ENCODE measurements at regions not wholly inside any gene's neighbourhood (a gene's known extent, or its start where the extent isn't known, plus 50 kb on each side); places are given as distances from the start of the nearest gene placed in this dataset.

DNA sequence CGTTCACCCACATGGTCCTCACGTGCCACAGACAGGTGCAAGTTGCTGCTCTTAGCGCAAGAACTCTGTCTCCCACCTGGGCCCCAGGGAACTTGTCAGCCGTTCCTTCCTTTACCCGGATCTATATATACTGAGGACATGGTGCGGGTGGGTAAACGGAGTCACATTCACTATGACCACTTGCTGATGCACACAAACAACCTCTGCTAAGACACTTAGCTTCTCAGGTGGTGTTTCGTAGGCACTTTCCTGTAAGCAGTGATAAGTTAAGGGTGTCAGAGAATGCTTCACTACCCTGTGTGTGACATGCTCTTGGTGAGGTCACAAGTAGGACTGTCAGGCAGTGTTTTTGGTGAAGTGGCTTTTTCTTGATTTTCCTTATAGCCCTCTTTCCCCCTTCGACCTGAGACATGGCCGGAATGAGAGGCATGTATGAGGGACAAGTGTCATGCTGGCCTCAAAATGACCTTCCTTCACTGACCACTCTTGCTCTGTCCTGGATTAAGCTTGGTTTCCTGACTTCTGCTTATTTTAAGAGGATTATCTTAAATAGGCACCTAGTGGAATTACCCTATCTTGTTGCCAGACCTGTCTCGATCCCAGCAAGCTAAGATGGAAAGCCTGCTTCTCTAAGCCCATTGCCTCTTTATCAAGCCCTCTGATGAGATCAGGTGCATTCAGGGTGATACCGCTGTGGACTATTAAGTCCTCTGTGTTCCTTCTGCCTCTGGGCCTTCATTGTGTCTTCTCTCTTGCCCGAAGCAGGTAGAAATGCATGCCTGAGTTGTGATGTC is 97.1 kb upstream of the CELF4 start:
- DNase-seq = no peak

DNA sequence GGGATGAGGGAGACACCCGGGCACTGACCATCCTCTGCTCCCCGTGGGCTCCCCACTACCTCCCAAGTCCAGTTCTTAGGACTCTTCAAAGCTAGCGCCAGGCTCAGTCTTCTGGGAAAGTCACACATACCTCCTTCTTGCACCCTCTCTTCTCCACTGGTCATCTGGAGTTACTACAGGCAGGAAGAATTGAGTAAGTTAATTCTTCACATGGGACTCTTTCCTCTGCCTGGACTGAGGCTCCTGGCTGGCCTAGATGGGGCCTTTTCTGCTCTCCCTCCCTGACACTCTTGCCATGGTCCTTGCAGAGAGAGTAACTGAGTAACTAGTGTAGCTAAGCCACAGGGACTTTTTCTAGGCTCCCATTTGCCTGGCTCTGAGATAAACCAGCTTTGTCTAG is 96.5 kb upstream of the CELF4 start:
- no peak for DNase-seq

DNA sequence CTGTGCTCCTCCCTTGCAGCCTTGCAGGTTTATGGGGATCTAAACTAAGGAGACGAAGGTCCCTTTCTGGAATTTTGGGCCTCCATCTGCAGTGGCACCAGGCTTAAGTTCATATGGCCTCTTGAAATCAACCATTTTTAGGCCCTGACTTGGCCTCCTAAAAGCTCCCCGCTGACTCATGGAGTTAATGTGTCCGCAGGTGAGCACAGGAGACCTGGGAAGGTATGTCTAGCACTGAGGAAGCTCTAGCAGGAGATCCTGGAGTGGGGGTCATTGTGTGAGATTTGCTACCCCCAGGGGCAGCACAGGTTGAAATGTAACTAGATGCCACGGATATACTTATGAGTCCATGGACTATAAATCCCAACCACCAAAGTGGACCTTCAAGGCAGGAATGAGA is 95.9 kb upstream of the CELF4 start:
- no peak for DNase-seq

DNA sequence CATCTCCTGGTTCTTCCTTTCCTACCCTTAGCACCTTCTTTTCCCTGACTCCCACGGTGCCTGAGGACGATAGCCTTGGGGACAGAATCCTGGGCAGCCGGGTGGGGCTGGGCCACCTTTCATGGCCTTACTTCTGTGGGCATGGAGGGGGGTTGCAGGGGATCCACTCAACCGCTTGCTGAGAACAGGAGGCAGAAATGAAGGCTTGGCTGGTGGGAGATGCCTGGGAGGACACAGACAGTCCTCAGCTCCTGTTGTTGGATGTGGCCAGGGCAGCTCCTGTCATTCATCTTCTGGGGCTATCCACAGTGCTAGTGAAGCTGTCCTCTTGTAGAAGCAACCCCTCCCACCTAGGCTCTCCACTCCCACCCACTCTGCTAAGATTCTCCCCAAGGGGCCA is 95.5 kb upstream of the CELF4 start:
- no peak for DNase-seq

DNA sequence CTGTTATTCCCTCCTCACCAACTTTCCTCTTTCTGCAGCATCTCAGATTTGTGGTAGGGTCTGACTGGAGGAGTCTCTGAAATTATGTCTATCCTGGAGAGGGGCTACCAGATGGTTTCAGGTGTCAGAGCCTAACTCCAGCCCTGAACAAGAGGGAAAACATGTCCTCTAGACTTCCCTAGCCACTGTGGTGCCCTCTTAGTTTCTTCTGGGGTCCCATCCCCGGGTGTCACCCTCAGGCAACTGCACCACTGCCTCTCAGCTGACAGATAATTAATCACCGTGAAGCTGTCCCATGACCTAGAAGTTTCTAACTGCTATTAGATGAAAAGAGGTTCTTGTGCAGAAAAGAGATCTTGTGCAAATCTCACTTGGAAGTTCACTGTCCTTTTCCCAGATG is 95.1 kb upstream of the CELF4 start:
- no peak for DNase-seq

DNA sequence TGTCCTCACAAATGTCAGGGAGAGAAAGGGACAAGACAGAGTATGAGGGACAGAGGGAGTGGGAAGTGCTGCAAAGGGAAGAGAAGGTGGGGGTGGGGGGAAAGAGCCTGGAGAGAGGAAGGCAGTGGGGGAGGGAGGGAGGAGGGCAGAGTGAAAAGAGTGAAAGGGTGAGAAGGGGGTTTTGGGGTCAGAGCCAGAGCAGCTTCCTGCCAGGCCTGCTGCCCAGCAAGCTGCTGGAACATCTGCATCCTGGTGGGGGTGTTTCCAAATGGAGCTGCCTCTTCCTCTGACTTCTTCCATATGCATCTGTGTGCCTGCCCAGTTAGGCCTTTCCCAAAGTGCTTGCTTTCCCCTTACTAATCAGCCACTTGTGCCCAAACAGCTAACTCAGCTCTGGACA is 94.3 kb upstream of the CELF4 start:
- DNase-seq = no peak

DNA sequence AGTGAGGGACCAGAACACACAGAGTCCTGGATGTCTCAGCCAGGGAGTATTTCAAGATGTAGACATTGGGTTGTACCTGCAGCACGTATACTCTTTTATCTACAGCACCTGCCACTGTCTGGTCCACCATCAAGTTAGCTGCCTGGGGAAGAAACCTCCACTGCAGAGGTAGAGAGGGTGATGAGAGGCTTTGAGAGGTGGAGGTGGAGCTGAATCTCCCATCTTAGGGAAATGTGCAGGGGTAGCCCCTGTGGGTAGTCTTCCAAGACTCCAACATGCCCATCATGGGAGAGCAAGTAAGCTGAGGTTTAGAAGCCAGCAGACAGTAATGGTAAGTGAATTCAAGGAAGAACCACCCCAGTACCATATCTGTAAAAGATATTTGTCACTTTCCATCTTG is 93.3 kb upstream of the CELF4 start:
- no peak for DNase-seq

DNA sequence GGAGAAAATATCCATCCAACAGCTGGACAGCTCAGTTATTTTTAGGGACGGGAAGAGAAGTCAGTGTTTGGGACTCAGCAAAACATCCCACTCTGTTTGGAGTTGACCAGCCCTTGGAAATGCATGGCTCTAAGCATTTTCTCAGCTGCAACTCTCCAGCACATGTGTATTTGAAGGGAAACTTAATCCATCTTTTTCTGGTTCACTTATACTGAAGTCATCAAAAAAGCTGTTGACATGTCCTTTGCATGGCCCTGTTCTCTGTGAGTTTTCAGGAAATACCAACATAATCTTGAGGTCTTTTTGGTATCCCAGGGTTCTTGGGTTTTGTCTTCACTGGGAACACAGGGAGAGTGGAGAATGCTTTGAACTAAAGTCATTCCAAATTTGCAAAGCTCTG is 91.9 kb upstream of the CELF4 start:
- no peak for DNase-seq

DNA sequence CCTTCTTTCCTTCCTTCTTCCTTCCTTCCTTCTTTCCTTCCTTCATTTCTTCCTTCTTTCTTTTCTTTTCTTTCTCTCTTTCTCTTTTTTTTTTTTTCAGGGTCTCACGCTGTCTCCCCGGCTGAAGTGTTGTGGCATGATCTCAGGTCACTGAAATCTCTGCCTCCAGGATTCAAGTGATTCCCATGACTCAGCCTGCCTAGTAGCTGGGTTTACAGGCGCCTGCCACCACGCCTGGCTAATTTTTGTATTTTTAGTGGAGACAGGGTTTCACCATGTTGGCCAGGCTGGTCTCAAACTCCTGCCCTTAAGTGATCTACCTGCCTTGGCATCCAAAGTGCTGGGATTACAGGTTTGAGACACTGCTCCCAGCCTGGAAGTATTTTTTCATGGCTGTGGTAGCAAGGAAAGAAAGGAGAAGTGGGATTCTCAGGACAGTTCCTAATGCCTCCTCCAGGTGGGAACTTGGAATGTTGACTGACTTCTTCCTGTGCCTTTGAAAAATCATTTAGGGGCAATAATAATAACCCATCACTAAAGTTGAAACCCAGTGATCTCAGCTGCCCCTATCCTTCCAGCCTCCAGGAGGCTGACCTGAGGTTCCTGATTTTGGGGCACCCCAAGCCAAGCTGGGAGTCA is 89.3 kb upstream of the CELF4 start:
- no peak for DNase-seq

DNA sequence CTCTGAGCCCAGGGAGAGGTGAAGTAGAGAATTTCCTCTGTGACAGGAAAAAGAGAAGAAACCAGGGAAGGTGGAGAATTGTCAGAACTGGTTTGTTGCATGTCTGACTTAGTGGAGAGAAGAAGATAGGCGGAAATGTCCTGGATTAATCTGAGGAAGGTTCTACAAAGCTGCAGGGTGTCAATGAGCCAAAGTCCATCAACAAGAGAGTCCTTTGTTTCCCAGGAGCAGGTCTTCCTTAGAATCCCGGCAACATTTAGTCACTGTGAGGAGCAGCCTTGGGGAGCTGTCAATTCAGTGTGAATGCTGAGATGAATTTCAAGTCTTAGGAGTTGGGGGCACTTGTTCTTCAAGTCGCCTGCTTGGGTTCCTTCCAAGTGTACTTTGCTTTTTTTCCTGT is 88.4 kb upstream of the CELF4 start:
- no peak for DNase-seq

DNA sequence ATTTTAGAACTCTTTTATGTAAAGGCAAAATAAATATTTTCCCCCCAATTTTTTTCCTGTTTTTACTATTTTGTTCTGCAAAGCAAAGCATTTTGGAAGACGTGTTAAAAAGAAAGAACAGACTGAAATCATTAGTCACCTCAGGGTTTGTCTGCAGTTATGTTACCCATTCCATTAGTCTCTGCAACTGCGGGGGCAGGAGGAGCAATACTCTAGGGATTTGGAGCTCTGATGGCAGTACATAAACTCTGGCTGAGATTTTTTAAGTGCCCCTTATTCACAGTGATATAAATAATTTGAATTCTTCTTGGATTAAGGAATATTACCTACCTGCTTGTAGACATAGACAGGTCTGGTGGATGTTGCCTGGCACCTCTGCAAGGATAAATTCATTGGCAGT is 88.0 kb upstream of the CELF4 start:
- no peak for DNase-seq

DNA sequence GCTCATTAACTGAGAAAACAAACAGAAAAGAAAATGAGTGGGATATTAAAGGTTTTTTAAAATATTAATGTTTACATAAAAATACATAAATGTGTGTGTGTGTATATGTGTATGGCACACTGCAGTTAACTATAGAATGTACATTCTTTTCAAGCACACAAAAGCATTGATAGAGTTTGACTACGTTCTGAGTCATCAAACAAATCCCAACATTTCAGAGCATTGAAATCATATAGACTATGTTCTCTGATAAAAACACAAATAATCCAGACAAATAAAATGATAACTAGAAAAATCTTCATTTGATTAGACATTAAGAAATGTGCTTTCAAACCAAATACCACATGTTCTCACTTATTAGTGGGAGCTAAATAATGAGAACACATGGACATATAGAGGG is 84.3 kb upstream of the CELF4 start:
- no peak for DNase-seq

DNA sequence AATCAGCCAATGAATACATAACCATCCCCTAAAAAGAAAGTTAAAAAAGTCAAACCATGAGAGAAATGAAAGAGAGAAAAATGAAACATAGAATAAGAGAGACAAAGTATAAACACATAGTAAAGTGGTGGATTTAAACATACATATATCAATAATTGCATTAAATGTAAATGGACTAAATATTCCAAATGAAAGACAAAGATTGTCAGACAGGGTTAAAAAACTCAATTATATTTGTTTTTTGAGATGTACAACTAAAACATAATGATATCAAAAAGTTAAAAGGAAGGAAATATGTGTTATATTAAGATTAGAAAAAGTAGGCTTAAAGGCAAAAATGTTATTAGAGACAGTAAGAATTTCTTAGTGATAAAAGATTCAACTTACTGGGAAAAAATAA is 83.8 kb upstream of the CELF4 start:
- DNase-seq = no peak

DNA sequence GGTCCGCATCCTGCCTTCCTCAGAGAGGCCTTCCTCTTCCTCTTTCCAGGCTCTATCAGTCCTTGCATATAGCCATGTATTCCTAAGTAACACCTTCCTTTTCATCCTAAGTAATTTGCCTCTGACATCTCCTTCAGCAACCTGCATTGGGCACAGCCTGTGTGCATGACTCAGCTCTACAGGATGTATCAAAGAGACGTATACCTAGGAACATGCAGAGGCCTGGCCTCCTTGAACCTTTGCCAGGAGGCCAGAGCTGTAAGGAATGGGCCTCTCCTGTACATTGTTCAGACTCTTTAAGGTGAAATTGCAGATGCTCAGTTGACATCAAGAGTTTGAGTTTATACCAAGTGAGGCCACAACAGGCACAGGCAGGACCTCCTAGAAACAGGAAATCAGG is 76.0 kb upstream of the CELF4 start:
- no peak for DNase-seq

DNA sequence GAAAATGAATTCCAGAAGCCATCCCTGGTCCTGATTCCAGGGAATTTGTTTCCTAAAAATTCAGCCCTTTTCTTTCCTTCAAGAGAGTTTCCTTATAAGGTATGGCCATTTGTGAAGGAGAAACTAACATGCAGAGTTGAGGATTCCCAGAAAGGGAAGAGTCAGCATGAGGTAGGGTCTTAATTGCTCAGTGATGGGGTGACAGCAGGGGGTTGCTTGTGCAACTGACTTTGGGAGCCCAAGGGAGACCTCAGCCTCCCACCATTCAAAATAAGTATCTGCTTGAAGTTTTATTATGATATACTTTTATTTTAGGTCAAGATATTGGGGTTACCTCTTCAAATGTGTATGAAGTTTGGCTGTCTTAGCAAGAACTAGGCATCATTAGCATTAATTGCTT is 74.9 kb upstream of the CELF4 start:
- no peak for DNase-seq

DNA sequence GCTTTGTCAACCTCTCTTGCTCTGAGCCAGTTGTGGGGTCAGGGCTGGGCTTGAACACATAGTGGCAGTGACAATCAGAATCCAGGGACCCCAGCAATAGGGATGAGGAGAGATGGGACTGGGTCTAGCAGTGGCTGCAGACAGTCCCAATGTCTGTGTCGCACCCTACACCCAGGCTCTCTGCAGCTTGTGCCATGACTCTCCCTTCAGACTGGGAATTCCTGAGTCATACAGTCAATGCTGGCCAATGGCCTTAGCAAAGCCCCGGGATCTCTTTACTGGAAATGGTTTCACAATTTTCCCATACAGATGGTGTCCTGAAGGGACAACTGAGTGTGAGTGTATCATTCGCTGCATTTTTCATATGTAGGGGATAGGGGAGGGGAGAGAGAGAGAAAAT is 74.2 kb upstream of the CELF4 start:
- no peak for DNase-seq

DNA sequence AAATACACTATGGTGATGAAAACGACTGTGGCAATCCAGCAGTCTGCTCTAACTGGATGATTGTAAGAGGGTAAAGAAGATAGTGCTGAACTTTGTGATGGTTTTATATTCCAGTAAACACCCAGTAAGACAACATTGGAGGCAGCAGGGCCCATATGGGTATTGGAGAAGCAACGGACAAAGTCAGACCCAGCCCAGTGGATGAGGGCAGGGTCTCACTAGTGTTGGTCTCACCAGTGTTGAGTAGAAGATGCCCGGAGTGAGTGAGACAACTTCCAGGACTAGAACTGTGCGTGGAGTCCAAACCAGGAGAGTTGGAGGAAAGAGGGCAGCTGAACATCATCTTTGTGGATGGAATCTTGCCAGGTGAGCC is 71.9 kb upstream of the CELF4 start:
- DNase-seq = no peak

DNA sequence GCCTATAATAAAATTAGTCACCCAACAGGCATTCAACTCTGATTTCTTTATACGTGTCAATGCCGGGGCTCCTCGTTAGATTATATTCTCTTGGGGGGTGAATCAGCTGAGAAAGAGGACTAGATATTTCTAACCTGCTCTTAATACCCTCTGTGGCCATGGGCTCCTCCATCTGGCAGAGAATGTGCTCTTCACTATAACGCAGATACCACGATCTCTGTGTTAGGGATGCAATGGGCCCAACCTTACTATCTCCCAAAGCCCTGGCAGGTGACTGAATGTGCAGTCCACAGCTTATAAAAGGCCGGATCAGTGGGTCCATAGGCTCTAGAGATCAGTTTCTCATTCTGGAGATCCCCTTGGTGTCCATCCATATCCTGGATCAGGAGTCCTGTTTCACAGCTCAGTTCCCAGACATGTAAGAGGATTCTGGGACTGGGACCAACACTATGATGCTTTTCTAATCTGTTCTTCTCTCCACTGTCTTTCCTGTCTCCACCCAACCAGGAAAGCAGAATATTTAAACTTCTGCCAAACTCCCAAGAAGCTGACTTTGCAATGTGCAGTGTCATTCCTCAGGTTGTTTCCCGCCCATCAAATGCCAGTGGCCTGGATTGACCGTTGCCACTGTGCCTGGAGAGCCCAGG is 71.4 kb upstream of the CELF4 start:
- DNase-seq = no peak

DNA sequence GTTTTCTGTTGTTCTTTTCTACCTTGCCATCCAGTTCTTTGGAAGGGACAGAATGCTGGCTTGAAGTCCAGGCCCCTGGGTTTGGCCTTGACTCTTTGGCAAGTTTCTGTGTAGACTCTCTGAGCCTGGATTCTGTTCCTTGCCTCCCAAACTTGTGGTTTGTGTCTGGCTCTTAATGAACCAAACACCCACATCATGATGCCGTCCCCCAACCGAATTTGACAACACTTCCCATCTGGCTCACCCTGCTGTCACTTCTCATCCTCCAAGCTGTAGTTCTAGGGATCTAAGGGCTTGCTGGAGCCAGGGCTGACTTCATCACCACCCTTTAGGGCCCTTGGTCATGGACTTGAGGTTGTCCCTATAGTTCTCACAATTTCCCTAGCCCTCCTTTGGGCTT is 68.9 kb upstream of the CELF4 start:
- DNase-seq = no peak

DNA sequence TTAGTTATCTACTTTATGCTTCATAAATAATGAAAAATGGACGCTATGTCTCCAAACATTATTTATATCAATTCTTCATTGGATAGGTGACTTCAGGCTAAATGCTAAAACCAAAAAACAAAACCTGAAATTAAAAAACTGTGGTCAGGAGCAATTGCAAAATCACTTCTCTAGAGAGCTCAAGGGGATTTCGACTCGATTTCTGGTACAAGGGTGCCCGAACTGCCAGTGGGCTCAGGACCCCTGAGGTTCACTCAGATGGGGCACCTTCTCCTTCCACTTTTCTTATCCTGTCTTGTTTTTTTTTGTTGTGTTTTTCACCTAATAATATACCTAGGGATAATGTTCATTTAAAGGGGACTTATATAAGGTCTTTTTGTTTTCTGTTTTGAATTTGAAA is 65.8 kb upstream of the CELF4 start:
- DNase-seq = no peak

DNA sequence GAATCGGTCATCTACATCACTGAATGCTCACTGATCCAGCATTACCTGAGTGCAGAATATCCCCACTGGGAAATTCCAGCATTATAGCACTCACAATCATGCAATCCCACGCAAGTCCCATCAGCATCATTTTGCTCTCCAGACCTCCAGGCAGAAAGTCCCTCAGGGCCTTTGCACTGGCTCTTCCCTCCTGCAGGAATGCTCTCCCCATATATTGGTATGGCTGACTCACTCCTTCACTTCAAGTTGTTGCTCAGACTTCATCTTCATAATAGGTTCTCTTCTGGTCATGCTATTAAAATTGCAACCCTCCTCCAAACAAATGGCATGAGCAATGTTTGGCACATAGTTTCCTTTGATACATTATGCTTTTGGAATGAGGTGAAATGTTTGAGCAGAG is 64.7 kb upstream of the CELF4 start:
- DNase-seq = no peak

DNA sequence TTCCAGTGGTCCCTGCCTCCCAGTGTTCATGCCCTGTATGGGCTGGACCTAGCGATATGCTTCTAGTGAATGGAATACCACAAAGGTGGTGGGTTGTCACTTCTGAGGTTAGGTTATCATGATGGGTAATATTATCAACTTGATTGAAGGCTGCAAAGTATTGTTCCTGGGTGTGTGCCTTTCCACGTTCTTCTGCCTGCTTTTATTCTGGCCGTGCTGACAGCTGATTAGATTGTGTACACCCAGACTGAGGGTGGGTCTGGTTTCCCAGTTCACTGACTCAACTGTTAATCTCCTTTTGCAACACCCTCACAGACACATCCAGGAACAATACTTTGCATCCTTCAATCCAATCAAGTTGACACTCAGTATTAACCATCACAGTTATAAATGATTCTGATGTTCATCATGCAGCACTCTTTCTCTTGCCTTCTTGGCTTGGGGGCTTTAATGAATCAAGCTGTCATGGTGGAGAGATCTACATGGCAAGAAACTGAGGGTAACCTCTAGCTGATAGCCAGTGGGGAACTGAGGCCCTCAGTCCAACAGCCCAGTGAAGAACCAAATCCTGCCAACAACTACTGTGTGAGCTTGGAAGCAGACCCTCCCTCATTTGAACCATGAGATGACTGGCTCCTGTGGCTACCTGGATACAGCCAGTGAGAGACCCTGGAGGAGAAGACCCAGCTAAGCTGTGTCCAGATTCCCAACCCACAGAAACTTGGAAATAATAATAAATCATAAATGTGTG is 63.0 kb upstream of the CELF4 start:
- no peak for DNase-seq

DNA sequence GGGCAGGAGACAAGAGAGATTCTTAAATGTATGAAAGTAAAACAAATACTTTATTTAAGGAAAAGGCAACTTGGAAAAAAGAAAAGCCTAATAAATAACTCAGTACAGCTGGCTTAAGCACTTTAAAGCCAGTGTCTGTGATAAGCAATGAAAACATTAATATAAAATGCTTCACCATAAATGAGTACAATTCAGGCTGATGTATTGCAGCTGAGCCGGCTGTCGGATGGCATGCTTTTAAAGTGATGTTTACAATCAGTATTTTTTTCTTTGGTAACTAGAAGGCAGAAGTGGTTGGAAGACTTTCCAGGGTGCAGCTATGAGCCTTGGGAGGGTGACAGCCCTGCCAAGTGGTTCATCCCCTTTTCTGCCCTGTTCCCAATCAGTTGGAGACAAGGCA is 58.7 kb upstream of the CELF4 start:
- no peak for DNase-seq

DNA sequence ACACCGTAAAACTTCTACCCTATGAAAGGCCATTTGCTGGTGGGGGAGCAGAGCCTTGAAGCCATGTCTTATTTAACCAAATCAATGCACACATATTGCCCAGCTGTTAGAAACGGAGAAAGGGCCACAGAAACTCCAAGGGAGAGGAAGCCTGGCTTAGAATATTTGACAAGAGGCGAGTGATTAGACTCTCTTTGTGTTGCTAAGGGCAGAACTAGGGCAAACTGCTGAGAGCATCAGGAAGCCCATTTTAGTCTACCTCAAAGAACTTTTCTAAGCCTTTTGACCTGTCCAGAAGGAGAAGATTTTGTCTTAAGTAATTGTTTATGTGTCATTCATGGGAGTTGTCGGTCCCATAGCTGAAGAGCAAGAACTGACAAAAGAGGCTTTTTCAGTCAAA is 54.4 kb upstream of the CELF4 start:
- DNase-seq = no peak
